Thoracic aorta (tissue), 2 donors: ENCODE measurements at regions not wholly inside any gene's neighbourhood (a gene's known extent, or its start where the extent isn't known, plus 50 kb on each side); places are given as distances from the start of the nearest gene placed in this dataset.

Experiments used
- ATAC-seq: fragments of 150-250 bp; one replicate; pipeline ENCODE4 v1.8.0; 2017; ENCODE audit warnings: low read depth; ENCODE audit not compliant: insufficient number of reproducible peaks, low FRiP score
- DNase-seq: peaks from one replicate; pipeline ENCODE4 v3.0.0-alpha.2; 2020; ENCODE audit warnings: low spot score
- H3K27ac ChIP-seq, 2 donors: fragments of 200-600 bp; sonication (generic); 1 replicate in 1 of 2; 2 replicates in 1 of 2; pipeline ENCODE4 v1.5.1; 2016; ENCODE audit warnings: mild to moderate bottlenecking in 2 of 2, moderate library complexity in 2 of 2
- H3K27me3 ChIP-seq: fragments of 200-600 bp; sonication (generic); replicated peaks from 2 replicates; pipeline ENCODE4 v1.6.0; 2016; ENCODE audit warnings: mild to moderate bottlenecking; ENCODE audit not compliant: insufficient read depth
- H3K36me3 ChIP-seq: fragments of 200-600 bp; sonication (generic); one replicate; pipeline ENCODE4 v1.5.1; 2016
- H3K4me1 ChIP-seq, 2 donors: fragments of 200-600 bp; sonication (generic); 1 replicate in 1 of 2; 2 replicates in 1 of 2; pipeline versions ENCODE4 v1.5.1 to v1.6.0; 2016; ENCODE audit warnings: low read depth in 2 of 2, mild to moderate bottlenecking in 1 of 2; ENCODE audit not compliant: control insufficient read depth in 1 of 2
- H3K4me3 ChIP-seq: fragments of 200-600 bp; sonication (generic); 2 replicates; pipeline ENCODE4 v1.5.1; 2016; ENCODE audit warnings: mild to moderate bottlenecking
- H3K9me3 ChIP-seq: fragments of 200-600 bp; sonication (generic); 2 replicates; pipeline ENCODE4 v1.5.1; 2016
- CTCF ChIP-seq: fragments of 200-600 bp; sonication (generic); IDR thresholded peaks from one replicate; pipeline ENCODE4 v1.5.1; 2019; ENCODE audit warnings: antibody characterized with exemption

GRCh38 chr6:167662075-167662880 lies 164.4 kb upstream of the AFDN start:
- DNase-seq (no peak), ATAC-seq (no peak)
- Histone ChIP-seq H3K36me3 (no peaks in the 10 kb centered on the region), H3K27me3 (no peaks in the 10 kb centered on the region), H3K4me1 (peaks cover 5 to 6% of the 10 kb centered on the region in 2 donors), H3K4me3 (no peak overlapping the region), H3K9me3 (no peaks in the 10 kb centered on the region), H3K27ac (no peak overlapping the region)
- TF ChIP-seq CTCF: no peak

GRCh38 chr6:167662881-167663205 lies 163.9 kb upstream of the AFDN start:
- no peak for ATAC-seq
- Histone ChIP-seq H3K4me1 (peaks cover 5 to 6% of the 10 kb centered on the region in 2 donors), H3K27ac (no peak overlapping the region), H3K27me3 (no peaks in the 10 kb centered on the region), H3K36me3 (no peaks in the 10 kb centered on the region), H3K9me3 (no peaks in the 10 kb centered on the region), H3K4me3 (no peak overlapping the region)
- DNase-seq: no peak
- TF ChIP-seq CTCF: no peak

- TF ChIP-seq CTCF: no peak
- ATAC-seq (no peak), DNase-seq (no peak)
- no peaks in the 10 kb centered on the region for H3K36me3 ChIP-seq
- H3K4me3 ChIP-seq: no peak overlapping the region
- H3K27ac ChIP-seq: no peak overlapping the region
- H3K27me3 ChIP-seq: no peaks in the 10 kb centered on the region
- no peaks in the 10 kb centered on the region for H3K9me3 ChIP-seq
- H3K4me1 ChIP-seq: peaks cover 5 to 6% of the 10 kb centered on the region in 2 donors
Measured at GRCh38 chr6:167663316-167663715, 163.4 kb upstream of the AFDN start.

- Histone ChIP-seq H3K4me3 (no peak overlapping the region), H3K9me3 (no peaks in the 10 kb centered on the region), H3K4me1 (peaks cover 5 to 6% of the 10 kb centered on the region in 2 donors), H3K27ac (no peak overlapping the region), H3K27me3 (no peaks in the 10 kb centered on the region), H3K36me3 (no peaks in the 10 kb centered on the region)
- TF ChIP-seq CTCF: no peak
- no peak for DNase-seq
- no peak for ATAC-seq
Measured at GRCh38 chr6:167663784-167664443, 162.8 kb upstream of the AFDN start.

GRCh38 chr6:167664678-167665660 lies 161.7 kb upstream of the AFDN start:
- H3K4me3 ChIP-seq: no peak overlapping the region
- H3K27ac ChIP-seq: no peak overlapping the region
- H3K36me3 ChIP-seq: no peaks in the 10 kb centered on the region
- TF ChIP-seq CTCF: no peak
- H3K27me3 ChIP-seq: no peaks in the 10 kb centered on the region
- ATAC-seq (no peak), DNase-seq (no peak)
- H3K4me1 ChIP-seq: peaks cover 5 to 6% of the 10 kb centered on the region in 2 donors
- no peaks in the 10 kb centered on the region for H3K9me3 ChIP-seq
